ENCODE measurements at regions not wholly inside any gene's neighbourhood (a gene's known extent, or its start where the extent isn't known, plus 50 kb on each side); places are given as distances from the start of the nearest gene placed in this dataset.
A peak's percentile ranks its signal among the peaks of the same experiment; 100 is the strongest.

DNA sequence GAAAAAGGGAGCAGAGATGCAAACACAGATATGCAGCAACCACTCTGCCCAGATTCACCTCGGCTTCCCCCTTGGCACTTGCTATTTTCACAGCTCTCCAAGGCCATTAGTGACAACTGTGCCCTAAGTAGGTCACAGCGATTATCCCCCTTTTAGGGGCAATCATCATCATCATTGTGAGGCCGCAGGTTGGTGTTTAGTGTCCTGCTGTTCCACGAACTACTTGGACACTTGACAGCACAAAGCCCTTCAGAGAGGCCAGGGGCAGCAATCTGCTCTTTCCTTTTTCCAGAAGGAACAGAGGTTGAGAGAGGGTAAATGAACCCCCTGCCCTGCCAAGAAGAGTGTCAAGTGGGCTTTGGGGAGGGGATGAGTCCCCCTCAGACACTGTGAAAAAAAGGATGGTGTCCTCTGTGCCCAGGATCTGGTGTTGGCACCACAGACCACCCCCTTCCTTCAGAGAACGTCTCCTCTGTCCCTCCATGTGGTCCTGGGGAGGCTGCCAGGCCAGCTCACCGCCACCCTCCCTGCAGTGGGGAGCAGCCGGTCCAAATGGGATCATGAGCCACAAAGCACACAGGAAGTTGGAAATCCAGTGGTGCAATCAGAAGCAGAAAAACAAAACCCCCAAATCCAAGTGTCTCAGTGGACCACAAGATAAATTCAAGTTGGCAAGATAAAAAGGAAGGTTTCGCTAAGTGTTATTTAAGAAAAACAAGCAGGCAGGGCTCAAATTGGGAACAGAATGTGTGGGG is 78.4 kb upstream of the MED9 start:
- no peak for DNase-seq

DNA sequence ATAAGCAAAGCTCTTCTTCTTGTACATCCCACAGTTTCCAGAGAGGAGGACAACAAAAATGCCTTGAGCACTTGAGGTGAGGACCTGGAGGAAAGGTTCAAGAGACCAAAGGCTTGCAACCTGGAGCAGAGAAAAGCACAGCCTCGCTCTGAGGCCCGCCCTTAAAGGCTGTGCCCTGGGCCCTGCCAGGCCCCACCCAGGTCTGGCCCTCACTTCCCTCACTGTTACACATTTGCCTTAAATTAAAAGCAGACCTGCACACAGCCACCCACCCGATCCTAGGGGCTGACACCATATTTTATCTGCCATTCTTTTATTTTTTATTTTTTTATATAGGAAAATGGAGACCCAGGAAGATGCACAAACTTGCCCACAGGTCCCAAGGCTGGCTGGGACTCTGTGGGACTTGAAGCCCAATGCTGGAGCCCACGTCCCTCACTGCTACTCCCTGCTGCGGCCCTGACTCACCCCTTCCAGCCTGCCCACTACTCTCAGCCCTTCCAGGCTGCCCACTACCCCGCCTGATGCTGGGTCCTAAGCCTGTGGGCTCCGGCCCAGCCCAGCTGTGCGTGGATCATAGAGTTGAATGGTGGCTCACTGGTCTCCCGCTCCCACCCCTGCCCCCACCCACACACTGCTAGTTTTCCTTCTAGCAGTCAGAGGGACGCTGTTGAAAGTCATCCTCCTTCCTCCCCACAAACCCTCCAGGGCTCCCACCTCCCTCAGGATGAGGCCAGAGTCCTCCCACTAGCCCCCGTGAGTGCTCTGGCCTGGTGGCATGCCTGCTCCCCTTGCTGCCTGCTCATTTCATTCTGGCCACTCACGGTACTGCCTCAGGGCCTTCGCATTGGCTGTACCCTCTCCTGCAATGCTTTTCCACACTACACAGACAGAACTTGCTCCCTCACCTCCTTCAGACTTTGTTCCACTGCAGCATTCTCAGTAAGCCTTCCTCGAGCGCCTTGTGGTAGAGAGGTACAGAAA is 77.6 kb upstream of the MED9 start:
- DNase-seq: no peak

DNA sequence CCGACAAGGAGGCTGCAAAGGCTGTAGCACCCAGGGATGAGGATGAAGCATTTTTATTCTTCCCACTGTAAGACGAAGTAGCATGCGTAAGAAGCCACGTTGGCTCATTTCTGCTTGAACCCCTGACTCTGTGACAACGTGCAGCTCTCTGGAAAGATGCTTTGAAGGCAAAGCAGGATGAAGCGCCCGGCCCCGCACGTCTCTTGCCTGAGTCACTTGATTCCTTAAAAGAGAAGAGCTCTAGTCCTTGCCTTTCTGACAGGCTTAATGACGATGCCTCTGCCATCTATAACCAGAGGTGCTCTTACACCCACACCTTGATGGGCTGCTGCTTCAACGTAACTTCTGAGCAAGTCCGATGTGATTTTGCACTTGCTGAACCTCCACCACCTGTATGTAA is 76.7 kb upstream of the MED9 start:
- no peak for DNase-seq

DNA sequence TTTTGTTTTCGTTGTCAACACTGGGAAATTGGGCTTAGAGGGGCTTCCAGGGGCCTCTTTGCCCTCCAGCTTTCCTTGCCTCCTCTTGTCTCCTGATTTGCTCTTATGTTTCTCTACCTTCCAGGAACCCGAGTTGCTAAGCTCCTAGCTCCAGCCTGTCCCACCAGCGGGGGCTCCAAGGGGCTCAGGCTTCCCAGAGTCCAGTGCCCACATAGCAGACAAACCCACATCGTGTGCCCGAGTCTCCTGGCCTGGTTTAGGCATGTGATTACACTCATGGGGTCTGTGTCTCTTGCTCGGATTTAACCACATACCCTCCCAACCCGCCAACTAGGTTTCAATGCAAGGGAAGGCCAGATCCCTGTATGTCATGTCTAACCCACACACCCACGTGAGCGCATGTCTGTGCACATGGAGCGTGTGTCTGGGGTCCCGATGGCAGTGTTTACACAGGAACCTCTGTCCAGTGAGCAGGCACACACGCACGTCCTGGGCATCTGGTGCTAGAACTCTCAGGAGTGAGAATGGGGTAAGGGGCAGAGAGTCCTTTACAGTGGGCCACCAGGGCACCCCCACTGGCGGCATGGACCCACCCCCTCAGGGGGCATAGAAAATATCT is 76.1 kb upstream of the MED9 start:
- DNase-seq: no peak

DNA sequence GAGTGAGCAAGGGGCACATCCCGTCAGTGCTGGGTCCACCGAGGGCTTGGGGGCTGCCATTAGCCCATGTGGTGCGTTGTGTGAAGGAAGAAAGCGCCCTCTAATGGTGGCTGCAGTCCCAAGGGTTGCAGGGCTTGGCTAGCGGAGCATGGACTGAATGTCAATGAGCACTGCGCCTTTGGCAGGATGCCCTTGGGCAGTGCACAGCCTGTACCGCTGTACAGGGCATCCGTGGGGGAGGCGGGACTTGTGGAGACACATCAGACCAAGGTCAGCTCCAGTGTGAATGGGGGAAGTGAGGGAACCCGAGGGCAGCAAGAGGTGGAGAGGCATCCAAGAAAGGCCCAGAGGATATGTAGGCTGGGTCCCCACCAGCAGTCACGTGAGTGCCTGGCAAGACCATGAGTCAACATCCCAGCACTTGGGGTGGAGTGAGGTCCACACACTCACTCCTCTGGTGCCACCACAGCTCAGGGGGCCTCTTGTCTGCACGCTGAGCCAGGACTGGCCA is 75.5 kb upstream of the MED9 start:
- DNase-seq: no peak

DNA sequence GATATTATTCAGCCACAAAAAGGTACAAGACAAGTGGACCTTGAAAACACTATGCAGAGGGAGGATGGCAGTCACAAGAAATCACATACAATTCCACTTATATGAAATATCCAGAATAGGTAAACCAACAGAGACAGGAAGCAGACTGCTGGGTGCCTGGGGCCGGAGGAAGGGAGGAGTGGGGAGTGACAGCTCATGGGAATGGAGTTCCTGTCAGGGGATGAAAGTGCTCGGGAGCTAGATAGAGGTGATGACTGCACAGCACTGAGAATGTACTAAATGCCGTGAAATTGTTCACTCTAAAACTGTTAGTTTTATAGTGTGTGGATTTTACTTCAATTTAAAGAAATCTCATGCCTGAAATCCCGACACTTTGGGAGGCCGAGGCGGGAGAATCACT is 74.2 kb upstream of the MED9 start:
- no peak for DNase-seq

DNA sequence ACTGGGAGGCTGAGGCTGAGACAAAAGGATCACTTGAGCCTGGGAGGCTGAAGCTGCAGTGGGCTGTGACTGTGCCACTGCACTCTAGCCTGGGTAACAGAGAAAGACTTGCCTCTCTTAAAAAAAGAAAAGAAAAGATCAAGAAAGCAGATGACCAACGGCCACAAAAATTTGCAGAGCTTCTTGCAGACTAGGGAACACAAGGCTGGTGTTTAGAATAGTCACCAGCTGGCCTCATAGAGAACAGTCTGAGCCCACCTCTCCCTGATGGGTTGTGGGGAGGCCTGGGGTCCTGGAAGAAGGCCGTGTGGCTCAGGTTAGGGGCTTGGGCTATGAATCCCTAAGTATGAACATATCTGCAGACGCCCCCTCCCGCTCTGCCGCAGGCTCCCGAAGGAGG is 73.7 kb upstream of the MED9 start:
- DNase-seq: no peak

DNA sequence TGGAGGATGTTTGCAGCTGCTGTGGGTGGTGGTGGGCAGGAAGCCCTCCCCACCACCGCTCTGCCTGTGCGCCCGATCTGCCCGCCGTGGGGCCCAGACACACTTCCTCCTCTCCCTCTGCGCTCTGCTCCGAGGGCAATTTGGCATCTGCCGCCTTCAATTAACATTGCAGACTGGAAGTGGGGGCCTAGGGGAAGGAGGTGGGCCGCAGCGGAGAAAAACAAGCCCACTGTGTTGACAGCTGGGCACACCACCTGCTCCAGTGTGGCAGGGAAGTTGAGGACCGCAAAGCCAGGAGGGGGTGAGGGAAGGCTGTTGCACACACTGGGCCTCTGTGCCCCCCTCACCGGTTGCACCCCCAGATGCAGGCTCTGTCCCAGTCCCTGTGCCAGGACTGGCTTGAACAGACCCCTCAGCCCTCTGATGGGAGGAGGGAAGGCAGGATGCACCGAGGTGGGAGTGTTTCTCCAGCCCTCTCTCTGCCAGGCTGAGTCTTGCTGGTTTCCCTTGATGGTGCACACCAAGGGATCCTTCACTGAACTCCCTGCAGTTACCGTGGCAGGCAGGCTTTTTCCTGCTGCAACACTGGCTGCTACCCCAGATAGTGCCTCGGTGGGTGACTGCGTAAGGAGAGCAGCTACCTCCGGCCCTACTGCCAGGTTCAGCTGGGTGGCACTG is 72.8 kb upstream of the MED9 start:
- peak; percentile 56 for DNase-seq

DNA sequence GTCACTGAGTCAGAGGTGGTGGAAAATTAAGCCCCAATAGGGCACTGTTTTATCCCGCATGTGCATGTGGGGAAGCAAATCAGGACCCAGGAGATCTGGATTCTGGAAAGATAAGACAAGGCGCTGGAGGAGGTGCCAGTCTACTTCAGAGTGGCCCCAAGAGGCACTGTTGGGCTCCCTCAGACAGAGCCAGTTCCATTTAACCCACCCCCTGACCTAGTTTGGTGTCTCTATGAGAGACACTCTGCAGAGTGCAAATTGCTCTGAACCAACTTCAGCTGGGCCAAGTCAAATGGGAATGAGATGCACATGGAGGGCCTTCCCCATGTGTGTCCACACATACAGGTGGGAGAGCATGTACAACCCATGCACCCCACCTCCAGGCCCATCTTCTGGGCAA is 71.1 kb upstream of the MED9 start:
- no peak for DNase-seq

DNA sequence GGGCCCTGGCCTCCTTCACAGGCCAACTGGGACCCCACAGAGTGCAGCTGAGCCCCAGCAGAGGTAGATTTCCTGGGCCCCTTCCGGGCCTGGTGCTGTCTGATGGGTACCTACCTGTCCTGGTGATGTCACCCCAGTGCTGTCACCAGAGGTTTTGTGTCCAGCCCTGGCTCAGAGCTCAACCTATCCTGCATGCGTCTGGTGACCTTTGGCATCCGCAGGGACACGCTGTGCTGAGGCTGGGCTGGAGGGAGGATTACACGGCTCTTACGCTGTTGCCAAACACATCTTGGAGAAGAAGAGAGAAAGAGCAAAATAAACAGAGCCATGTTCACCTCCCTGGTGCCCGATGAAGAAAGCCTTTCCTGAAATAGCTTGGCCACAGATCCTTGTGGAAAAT is 70.6 kb upstream of the MED9 start:
- no peak for DNase-seq

DNA sequence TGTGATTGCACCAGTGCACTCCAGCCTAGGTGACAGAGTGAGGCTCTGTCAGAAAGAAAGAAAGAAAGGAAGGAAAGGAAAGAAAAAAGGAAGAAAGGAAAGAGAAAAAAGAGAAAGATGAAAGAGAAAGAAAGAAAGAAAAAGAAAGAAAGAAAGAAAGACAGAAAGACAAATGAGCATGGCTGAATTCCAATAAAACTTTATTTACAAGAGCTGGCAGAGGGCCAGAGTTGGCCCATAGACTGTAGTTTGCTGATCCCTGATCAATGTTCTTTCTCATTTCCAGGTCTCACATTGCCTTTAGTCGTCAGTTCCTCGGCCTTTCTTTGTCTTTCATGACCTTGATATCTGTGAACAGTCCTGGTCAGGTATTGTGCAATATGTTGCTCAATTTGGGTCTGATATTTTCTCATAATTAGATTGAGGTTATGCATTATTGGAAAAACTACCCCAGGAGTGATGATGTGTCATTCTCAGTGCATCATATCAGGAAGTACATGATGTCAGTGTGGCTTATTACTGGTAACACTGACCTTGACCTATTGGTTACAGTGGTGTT is 68.5 kb upstream of the MED9 start:
- DNase-seq: no peak

DNA sequence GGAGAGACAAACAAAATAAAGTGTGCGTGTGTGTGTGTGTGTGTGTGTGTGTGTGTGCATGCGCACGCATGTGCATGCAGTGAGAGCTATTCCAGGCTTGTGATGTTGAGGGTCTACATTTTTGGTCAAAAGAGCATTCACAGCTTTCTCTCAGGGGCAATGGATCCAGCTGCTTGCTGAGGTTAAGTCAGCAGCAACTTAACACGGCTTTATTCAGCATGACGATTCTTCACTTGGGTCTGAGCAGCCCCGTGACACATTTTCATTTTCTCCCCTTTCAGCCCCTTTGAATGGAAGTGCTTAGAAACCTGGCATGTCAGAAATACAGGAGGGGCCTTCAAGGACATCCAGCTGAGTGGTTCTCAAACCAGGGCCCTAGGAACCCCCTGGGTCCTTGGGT is 66.4 kb upstream of the MED9 start:
- no peak for DNase-seq

DNA sequence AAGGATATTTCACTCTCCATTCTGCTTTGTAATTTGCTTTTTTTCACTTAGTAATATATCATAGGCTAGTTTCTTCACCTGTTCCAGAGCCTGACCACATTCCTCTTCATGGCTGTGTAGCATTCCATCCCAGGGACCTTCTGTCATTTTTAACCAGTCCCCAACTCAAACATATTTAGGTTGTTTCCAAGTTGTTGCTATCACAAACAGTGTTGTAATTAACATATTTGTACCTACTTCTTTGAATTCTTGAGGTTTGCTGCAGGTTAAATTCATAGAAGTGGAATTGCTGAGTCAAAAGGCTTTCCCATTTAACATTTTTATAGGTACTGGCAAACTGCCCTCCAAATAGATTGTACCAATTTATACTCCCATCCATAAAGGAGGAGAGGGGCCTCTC is 65.1 kb upstream of the MED9 start:
- no peak for DNase-seq

DNA sequence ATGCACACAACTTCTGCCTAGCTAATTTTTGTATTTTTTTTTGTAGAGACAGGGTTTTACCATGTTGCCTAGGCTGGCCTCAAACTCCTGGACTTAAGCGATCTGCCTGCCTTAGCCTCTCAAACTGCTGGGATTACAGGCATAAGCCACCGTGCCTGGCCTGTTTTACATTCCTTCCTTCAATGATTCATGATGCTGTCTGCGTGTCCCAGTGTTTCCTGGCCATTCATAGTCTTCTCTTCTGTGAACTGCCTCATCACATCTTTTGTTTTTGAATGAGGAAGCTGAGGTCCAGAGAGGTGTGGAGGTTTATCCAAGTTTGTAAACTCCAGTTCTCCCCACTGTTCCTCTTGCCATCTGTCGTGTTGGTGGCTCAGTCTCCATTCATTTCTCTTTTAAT is 64.5 kb upstream of the MED9 start:
- DNase-seq: no peak

DNA sequence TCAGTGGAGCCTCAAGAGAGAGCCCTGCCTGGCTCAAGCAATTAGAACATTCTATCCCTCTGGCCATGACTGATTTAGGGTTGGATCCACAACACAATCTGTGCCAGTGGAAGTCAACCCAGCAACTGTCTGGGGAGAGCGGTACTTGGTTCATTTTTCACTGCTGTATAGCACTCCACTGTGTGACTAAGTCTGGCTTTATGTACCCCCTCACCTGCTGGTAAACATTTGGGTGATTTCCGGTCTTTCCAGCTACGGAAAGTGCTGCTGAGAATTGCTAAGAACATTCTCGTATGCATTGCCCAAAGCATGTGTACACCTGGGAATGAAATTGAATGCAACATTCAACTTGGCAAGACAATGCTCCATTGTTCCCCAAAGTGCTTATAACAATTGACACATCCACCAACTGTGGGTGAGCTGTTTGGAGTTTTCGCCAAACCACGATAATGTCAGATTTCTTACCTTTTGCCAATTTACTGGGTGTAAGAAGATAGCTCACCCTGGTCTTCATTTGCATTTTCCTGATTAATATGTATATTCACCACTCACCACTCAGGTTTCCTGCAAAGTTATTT is 63.5 kb upstream of the MED9 start:
- no peak for DNase-seq

DNA sequence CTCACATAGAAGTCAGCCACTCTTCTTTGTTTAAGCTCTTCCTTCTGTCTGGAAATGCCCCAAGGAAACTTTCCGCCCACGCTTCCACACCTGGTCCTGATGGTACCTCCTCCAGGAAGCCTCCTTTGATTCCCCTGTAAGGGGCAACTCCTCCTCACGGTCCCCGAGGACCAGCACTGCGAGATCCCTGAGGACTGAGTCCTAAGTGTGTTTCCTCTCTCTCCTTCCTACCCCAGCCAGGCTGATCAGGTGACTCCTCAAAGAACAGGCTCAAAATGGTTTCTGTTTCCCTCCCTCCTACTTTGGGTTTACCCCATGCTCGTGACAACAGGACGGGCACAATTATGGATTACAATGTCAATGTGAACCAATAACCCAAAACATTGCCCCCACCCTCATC is 63.0 kb upstream of the MED9 start:
- no peak for DNase-seq

DNA sequence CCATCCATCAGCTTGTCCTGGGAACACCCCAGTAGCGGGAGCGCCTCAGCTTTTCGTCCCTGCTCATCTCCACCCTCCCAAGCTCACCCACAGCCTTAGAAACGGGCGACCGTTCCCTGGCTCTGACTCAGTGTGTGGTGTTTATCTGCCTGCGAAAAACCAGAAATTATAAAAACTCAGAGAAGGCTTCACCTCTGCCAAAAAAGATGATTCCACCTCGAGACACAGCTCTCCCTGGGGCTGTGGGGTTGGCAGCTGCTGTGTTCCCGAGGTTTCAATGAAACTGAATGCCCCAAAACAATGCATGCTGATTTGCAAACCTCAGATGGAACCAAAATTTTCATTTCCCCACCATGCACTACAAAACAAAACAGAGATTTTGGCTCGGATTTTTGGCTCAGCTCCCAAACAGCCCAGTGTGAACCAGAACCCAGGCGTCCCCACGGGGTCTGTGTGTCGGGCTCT is 62.4 kb upstream of the MED9 start:
- peak; percentile 45 for DNase-seq

DNA sequence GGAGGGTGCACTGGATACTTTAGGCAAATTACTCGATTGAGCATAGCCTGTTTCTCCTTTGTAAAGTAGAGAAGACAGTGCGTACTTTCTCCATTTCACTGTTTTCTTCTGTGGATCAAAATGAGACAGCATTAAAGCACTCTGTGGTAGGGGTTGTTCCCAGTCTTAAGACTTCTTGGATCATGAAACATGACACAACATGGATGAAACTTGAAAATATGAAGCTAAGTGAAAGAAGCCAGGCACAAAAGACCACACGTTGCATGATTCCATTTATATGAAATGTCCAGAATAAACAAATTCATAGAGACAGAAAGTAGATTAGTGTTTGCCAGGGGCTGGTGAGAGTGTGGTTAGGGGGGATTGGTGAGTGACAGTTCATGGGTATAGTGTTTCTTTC is 61.8 kb upstream of the MED9 start:
- no peak for DNase-seq

DNA sequence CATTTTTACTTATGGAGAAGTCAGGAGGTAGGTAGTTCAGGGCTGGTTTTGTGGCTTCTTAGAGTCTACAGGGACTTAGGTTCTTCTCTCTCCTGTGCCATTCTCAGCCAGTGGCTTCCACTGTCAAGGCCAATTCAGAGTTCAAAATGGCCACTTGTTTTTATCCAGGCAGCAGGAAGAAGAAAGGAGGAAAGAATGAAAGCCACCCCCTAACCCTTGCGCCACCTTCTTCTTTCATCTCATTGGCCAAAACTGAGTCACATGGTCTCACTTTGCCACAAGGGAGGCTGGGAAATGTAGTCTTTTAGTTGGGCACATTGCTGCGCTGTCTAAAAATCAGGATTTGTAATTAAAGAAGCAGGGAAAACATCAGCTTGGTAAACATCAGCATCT is 60.8 kb upstream of the MED9 start:
- DNase-seq: peak; percentile 29

DNA sequence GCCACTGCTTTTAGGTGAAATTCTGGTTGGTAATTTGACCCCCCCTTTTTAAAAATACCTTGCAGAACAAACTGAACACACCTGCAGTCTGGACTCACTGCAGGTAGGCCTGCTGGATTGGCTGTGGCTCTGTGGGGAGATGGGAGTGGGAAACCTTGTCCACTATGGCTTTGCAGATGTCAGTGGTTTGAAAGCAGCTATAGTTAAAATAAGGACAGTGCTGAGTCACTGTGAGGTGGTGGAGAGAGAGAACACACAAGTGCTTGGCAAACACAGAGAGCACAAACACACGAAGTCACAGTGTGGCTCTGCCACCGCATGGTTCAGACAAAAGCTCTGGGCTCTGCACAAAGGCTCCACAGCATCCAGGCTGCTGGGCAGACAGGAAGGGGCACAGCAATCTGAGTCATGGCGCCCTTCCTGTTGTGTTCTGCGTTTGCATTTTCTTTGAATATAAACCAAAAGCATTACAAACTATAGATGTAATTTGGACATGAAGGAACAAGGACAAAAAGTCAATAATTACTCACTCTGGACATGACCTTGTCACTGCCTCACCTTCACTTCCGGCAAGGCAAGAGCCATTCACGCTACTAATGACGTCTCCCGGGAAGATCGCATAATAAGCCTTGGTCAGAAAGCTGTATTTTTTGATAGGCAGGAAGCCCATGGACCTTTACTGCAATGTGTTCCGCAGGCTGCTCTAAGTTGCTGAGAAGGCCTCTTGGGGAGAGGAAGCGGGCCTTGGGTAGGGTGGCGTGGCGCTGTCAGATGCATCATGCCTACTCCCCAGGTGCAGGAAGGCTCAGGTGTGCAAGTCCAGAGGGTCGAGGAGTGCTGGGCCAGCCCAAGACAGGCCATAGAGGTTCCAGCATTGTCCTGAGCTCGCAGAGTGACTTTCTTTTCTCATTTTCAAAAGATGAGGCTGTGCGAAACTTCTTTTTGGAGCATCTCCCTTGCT is 60.1 kb upstream of the MED9 start:
- peak; percentile 16 for DNase-seq

DNA sequence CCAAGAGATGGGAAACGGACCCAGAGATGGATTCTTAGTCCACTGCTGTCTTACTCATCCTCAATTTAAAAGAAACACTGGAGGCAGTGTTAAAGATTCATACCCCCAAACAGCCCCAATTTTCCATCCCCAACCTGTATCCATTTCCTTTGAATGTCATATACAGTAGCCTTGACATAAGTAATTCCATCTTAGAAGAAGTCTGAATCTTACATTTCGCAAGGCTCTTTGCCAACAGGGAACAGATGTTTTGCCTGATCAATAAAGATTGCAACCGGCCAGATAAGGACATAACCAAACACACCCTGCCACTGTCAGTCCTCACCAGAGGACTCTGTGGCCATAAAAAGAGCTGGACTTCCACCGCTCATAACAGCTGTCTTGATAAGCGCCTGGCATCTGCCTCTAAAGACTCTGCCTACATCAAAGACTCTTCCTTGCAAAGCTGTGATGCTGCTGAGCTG is 59.0 kb upstream of the MED9 start:
- DNase-seq: no peak

Data from COR-L47 (cell line).